ENCODE measurements at regions not wholly inside any gene's neighbourhood (a gene's known extent, or its start where the extent isn't known, plus 50 kb on each side); places are given as distances from the start of the nearest gene placed in this dataset.
A peak's percentile ranks its signal among the peaks of the same experiment; 100 is the strongest.

DNA sequence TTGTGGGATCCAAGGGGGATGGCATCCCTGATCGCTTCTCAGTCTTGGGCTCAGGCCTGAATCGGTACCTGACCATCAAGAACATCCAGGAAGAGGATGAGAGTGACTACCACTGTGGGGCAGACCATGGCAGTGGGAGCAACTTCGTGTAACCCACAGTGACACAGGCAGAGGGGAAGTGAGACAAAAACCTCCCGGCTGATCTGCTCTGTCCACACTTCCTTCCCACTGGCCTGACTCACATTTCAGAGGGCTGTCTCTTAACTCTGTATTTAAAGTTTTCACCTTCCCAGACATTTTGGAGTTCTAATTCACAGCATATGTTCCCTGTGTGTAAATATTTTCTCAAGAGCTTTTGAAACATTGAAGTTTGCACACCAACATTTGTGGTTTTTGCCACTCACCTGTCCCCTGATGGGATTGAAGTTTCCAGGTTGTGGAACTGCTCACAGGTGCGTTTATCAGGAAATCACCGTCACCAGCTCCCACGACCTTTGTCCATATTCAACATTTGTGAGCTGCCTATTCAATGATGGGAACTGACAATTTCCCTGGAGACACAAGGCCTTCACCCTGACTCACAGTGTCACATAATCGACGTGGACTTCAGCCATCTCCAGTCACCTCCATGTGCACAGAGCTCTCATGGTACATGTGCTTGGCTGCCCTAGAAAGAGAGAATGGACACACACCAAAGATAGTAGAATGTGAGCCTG is 99.2 kb downstream of the VPREB1 start:
- no peak for DNase-seq (ENCODE audit: low spot score)
- in situ Hi-C loops (cut with HindIII; ENCODE audit: low sequenced_read_pairs): no loop called here

DNA sequence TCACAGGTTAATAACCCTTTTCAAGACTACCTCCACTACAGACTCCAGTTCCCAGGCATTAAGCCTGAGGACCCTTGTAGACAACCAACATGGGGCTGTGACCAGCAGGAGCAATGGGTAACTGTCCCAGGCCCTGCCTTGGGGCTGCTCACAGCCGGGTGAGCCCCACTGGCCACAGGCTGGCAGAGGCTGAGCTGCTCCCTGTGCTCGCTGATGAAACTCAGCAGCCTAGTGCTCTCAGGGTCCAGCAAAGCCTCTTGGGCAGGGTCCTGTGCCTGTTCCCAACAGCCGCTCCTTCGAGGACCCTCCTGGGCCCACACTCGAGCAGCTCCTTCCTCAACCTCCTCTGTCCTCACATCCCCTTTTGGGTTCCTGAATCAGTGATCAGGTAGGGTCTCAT is 99.8 kb downstream of the VPREB1 start:
- in situ Hi-C loops (cut with HindIII; ENCODE audit: low sequenced_read_pairs): no loop called here
- no peak for DNase-seq (ENCODE audit: low spot score)

GRCh38 chr22:22345781-22346180 is 101.2 kb downstream of the VPREB1 start:
- in situ Hi-C loops (cut with HindIII; ENCODE audit: low sequenced_read_pairs): no loop called here
- DNase-seq (ENCODE audit: low spot score): no peak

DNA sequence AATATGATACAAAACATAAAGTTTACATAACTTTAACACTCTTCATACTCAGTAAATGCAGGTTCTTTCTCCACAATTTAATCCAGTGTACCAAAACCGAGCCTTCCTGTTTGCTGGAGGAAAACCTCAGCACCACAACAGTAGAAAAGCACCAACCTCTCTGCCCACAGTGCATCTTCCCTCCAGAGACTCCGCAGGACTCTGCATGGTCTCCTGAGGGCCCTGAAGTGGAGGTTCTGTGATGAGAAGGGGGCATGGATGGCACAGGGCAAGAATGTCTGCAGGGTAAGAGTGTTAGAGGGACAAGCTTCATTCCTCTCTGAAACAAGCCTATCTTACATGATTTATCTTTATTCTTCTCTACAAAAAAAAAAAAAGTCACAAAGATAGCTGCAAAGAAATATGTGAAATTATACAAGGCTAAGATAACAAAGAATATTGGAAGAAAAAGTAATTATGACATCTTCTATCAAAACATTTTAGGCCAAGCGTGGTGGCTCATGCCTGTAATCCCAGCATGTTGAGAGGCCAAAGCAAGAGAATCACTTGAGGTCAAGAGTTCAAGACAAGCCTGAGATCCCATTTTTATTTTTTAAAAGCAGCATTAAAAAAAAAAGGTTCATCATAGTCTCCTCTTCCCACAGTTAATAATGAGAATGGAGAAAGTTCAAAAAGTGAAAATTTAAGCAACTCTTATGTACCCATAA is 102.0 kb downstream of the VPREB1 start:
- no peak for DNase-seq (ENCODE audit: low spot score)
- in situ Hi-C loops (cut with HindIII; ENCODE audit: low sequenced_read_pairs): no loop called here

GRCh38 chr22:22348127-22348814 is 103.7 kb downstream of the VPREB1 start:
- DNase-seq (ENCODE audit: low spot score): peak; percentile 20
- in situ Hi-C loops (cut with HindIII; ENCODE audit: low sequenced_read_pairs): no loop called here

DNA sequence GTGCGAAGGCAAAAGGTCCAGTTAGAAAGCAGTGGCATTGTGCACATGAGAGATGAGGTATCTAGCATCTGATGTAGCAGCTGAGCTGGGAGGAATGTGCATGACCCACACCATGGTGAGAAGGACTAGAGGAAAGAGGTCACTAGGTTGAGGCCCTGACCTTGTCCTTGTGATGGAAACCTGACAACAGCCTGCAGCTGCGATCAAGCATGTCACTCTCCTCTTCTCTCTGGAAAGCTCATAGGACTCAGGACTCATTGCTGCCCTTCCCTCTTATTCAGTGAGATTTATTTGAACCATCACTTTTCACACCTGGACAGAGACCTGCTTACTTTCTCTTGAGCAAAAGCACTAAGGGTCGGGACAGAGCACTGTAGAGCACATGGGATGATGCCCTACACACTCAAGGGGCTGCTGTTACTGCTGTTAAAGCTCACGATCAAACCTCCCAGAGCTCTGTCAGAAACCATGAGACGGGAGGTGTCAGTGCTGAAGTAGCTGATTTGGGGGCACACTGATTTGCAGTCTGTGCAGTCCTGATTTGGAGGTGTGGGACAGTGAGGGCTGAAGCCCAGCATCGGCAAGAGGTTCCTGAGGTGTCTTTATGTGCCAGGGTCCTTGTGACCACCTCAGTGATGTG is 104.3 kb downstream of the VPREB1 start:
- in situ Hi-C loops (cut with HindIII; ENCODE audit: low sequenced_read_pairs): no loop called here
- no peak for DNase-seq (ENCODE audit: low spot score)

DNA sequence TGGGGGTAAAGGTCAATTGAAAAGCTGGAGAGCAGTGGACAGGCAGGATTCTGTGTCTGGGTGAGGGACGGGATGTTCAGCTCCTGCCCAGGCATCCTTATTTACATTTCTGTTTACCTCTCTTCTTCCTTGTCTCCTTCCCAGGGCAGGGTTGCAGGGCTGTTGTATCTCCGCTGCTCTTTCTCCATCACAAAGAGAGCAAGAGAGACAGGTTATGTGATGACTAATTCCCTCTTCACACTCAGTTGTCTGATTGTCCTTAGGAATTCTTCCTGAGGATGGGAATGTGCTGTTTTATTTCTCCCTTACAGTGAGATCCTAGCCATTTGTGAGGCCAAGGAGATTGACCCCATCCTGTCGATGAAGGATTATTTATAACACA is 104.9 kb downstream of the VPREB1 start:
- in situ Hi-C loops (cut with HindIII; ENCODE audit: low sequenced_read_pairs): no loop called here
- DNase-seq (ENCODE audit: low spot score): no peak

DNA sequence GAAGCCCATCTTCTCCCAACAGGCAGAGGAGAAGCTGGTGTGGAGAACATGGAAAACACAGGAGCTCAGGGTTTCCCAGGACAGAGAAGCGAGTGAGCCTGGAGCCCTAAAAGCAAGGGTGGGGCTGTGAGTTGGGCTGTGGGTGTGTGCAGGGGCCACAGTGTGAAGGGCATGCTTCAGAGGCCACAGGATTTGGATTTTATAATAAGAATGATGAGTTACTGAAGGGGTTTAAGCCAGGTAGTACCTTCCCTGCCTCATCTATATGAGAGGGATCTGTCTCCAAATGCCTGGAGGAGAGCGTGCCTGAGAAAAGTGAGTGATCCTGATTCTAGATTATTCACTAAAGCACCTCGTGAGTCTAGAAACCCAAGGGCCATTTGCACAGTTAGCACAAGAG is 106.8 kb downstream of the VPREB1 start:
- in situ Hi-C loops (cut with HindIII; ENCODE audit: low sequenced_read_pairs): no loop called here
- DNase-seq (ENCODE audit: low spot score): no peak

DNA sequence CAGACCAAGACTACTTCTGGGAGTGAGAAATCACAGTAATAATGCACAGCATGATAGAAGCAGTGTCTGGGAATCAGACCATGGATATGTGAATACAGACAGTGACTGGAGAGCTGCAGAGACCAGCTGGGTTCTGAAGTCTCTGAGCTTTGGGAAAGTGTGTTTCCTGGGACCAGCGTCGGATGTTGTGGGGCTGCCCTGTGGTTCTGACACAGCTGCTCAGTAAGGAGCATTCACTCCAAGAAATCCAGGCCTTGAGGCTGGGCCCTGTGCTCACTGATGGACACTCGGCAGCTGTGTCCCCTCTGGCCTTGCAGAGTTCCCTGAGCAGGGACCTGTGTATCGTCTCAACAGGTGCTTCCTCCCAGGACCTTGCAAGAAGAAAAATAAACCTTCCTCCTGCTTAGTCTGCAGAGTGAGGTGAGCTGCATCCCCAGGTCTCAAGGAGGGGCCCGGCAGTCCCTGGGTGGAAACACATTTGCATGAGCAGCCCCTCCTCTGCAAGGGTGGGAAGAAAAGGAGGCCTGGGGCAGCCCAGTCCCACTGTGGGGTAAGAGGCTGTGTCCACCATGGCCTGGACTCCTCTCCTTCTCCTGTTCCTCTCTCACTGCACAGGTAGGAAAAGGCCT is 107.9 kb downstream of the VPREB1 start:
- in situ Hi-C loops (cut with HindIII; ENCODE audit: low sequenced_read_pairs): no loop called here
- no peak for DNase-seq (ENCODE audit: low spot score)

DNA sequence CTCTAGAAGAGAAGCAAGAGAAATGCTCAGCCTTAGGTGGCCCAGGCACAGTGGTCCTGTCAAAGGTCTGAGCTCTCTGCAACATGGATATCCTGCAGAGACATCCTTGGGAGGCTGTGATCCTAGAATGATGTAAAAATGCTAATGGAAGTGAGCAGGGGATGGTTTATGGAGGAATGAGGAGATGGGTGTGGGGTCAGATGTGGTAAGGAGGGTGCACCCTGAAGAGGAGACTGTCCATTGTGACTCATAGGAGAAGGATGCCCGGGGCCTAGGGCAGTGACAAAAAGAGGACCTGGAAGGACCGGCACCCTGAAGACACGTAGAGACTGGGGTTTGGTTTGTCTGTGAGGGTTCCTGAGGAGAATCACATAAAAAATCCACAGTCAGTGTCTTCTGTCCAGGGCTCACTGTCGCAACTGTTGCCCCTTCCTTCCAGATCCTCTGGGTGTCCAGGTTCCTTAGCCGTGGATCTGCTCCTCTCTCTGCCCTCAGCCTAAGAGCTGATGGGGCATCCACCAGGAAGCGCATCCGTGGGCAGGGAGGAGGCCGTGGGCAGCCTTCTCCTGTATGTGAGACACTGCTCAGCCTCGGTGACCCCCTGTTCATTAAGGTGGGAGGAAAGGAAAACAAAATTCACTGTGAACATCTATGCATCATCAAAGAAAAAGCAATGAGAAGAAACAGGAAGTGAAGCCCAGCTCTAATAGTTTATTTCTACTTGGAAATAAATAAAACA is 110.7 kb downstream of the VPREB1 start:
- in situ Hi-C loops (cut with HindIII; ENCODE audit: low sequenced_read_pairs): no loop called here
- DNase-seq (ENCODE audit: low spot score): no peak

- DNase-seq (ENCODE audit: low spot score): peak; percentile 39
- in situ Hi-C loops (cut with HindIII; ENCODE audit: low sequenced_read_pairs): no loop called here
These were observed 112.7 kb downstream of the VPREB1 start for GRCh38 chr22:22357024-22357883.

DNA sequence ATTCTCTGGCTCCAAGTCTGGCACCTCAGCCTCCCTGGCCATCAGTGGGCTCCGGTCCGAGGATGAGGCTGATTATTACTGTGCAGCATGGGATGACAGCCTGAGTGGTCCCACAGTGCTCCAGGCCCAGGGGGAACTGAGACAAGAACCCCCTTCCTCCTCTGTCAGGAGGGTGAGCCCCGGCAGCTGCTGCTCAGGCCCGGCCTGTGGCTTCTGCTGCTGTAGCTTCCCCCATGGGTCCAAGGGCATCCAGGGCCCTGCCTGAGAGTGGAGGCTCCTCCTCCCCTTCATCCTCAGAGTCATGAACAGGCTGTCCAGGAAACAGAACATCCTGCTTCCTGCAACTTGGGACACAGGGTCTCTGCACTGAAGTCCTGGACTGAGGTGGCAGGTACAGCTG is 113.6 kb downstream of the VPREB1 start:
- no peak for DNase-seq (ENCODE audit: low spot score)
- in situ Hi-C loops (cut with HindIII; ENCODE audit: low sequenced_read_pairs): no loop called here

DNA sequence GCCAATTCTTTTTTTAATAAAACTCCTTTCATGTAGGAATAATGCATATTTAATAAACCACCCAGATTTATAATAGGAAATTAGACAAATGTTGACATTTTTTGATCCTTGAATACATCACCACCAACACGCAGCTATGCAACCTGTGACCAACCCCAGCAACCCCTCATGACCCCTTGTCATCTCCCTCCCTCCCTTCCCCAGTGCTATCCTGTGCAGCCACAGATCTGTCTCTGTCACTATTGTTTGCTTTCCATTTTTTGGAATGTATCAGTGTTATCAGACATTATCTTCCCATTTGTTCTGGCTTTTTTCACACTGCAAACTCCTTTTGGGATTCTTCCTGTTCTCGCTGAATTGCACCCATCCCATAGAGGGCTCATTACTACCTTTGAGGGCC is 114.1 kb downstream of the VPREB1 start:
- in situ Hi-C loops (cut with HindIII; ENCODE audit: low sequenced_read_pairs): no loop called here
- DNase-seq (ENCODE audit: low spot score): no peak

DNA sequence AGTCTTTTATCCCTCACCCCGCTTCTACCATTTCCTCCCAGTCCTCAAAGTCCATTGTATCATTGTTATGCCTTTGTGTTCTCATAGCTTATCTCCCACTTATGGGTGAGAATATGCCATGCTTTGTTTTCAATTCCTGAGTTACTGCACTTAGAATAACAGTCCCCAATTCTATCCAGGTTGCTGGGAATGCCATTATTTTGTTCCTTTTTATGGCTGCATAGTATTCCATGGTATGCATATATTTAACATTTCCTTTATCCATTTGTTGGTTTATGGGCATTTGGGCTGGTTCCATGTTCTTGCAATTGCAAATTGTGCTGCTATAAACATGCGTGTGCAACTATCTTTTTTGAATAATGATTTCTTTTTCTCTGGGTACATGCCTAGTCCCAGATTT is 114.9 kb downstream of the VPREB1 start:
- in situ Hi-C loops (cut with HindIII; ENCODE audit: low sequenced_read_pairs): no loop called here
- DNase-seq (ENCODE audit: low spot score): no peak

DNA sequence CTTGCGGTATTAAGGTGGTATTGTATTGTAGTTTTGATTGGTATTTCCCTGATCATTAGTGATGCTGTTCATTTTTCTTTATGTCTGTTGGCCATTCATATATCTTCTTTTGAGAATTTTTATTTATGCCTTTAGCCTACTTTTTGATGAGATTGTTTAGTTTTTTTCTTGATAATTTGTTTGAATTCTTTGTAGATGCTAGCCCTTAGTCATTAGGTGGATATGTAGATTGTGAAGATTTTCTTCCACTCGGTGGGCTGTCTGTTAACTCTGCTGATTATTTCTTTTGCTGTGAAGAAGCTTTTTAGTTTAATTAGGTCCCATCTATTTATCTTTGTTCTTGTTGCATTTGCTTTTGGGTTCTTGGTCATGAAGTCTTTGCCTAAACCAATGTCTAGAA is 115.4 kb downstream of the VPREB1 start:
- no peak for DNase-seq (ENCODE audit: low spot score)
- in situ Hi-C loops (cut with HindIII; ENCODE audit: low sequenced_read_pairs): no loop called here

GRCh38 chr22:22362311-22362710 is 117.7 kb downstream of the VPREB1 start:
- in situ Hi-C loops (cut with HindIII; ENCODE audit: low sequenced_read_pairs): no loop called here
- no peak for DNase-seq (ENCODE audit: low spot score)

- in situ Hi-C loops (cut with HindIII; ENCODE audit: low sequenced_read_pairs): no loop called here
- DNase-seq (ENCODE audit: low spot score): no peak
These were observed 118.3 kb downstream of the VPREB1 start for GRCh38 chr22:22362936-22363335.

GRCh38 chr22:22364207-22364606 is 119.6 kb downstream of the VPREB1 start:
- in situ Hi-C loops (cut with HindIII; ENCODE audit: low sequenced_read_pairs): no loop called here
- no peak for DNase-seq (ENCODE audit: low spot score)

Measured in G401 (cell line).